ENCODE measurements at regions not wholly inside any gene's neighbourhood (a gene's known extent, or its start where the extent isn't known, plus 50 kb on each side); places are given as distances from the start of the nearest gene placed in this dataset.
"Not testable (repeated sequence)": the region's sequence is repeated elsewhere in the genome, so short reads cannot be mapped to it uniquely, and the experiment has no call there.

- DNase-seq, result no peak
- Mint-ChIP-seq H3K27me3 (no peaks in the 10 kb centered on the region), H3K4me3 (no peak overlapping the region), H3K4me1 (no peaks in the 10 kb centered on the region), H3K9me3 (ENCODE audit: insufficient read depth) (peaks cover 11% of the 10 kb centered on the region), H3K27ac (no peak overlapping the region)
- H3K4me1 ChIP-seq (ENCODE audit: control insufficient read depth in 2 of 2, insufficient read depth in 2 of 2, low read length in 2 of 2), result no peaks in the 10 kb centered on the region
- H2AFZ ChIP-seq (ENCODE audit: insufficient read depth, low read depth, low read length, poor library complexity, severe bottlenecking), result no peak overlapping the region
- no peaks in the 10 kb centered on the region for H4K20me1 ChIP-seq (ENCODE audit: control insufficient read depth, insufficient read depth, low read length, poor library complexity, severe bottlenecking)
- H3K9me3 ChIP-seq (ENCODE audit: control extremely low read depth in 1 of 3, control insufficient read depth in 2 of 3, insufficient read depth in 1 of 3, low read length in 2 of 3), result peaks cover 0 to 5% (median 2%) of the 10 kb centered on the region in 3 donors
- intact Hi-C loops (cut with micrococcal nuclease), result no loop called here
- no peak overlapping the region for H3K4me3 ChIP-seq (ENCODE audit: control extremely low read depth in 1 of 5, extremely low read depth in 1 of 5, insufficient read depth in 1 of 5, low read depth in 2 of 5, low read length in 4 of 5)
- H3K4me2 ChIP-seq (replicated peaks; ENCODE audit: low read depth, low read length, poor library complexity, severe bottlenecking), result no peak overlapping the region
- H3K36me3 ChIP-seq (replicated peaks in 1 of 2; ENCODE audit: control extremely low read depth in 1 of 2, control insufficient read depth in 1 of 2, extremely low read depth in 1 of 2, insufficient read depth in 2 of 2, low read length in 1 of 2), result no peaks in the 10 kb centered on the region
- ChIA-PET POLR2A (no interaction called here), CTCF (no interaction called here)
- H3K79me2 ChIP-seq (ENCODE audit: control insufficient read depth, insufficient read depth, low read length), result no peaks in the 10 kb centered on the region
- WGBS (ENCODE audit: insufficient coverage), result no CpG with 5 or more reads among the region's 1 CpG
- no peak overlapping the region for H3K27ac ChIP-seq (ENCODE audit: low read length in 2 of 2)
- H3K9ac ChIP-seq (ENCODE audit: low read length), result no peak overlapping the region
- no peak for TF ChIP-seq CTCF (IDR thresholded peaks at IDR 0.05)
- no peak for ATAC-seq (ENCODE audit: low read depth)
- no peaks in the 10 kb centered on the region for H3K27me3 ChIP-seq (replicated peaks in 1 of 4; ENCODE audit: control extremely low read depth in 1 of 4, control insufficient read depth in 3 of 4, insufficient read depth in 4 of 4, low read length in 3 of 4)
These were observed 441.8 kb downstream of the SLITRK1 start for GRCh38 chr13:83440465-83440864.

- H3K27me3 Mint-ChIP-seq; H3K9ac ChIP-seq (ENCODE audit: low read length); H4K20me1 ChIP-seq (ENCODE audit: control insufficient read depth, insufficient read depth, low read length, poor library complexity, severe bottlenecking); H3K36me3 ChIP-seq (replicated peaks in 1 of 2; ENCODE audit: control extremely low read depth in 1 of 2, control insufficient read depth in 1 of 2, extremely low read depth in 1 of 2, insufficient read depth in 2 of 2, low read length in 1 of 2); H3K9me3 ChIP-seq (ENCODE audit: control extremely low read depth in 1 of 3, control insufficient read depth in 2 of 3, insufficient read depth in 1 of 3, low read length in 2 of 3); H3K27me3 ChIP-seq (replicated peaks in 1 of 4; ENCODE audit: control extremely low read depth in 1 of 4, control insufficient read depth in 3 of 4, insufficient read depth in 4 of 4, low read length in 3 of 4); H3K4me3 Mint-ChIP-seq; ATAC-seq (ENCODE audit: low read depth); CTCF ChIA-PET; DNase-seq; H3K4me2 ChIP-seq (replicated peaks; ENCODE audit: low read depth, low read length, poor library complexity, severe bottlenecking); H3K27ac ChIP-seq (ENCODE audit: low read length in 2 of 2); intact Hi-C loops (cut with micrococcal nuclease); H3K27ac Mint-ChIP-seq; H3K4me3 ChIP-seq (ENCODE audit: control extremely low read depth in 1 of 5, extremely low read depth in 1 of 5, insufficient read depth in 1 of 5, low read depth in 2 of 5, low read length in 4 of 5); H3K4me1 Mint-ChIP-seq; POLR2A ChIA-PET; H3K4me1 ChIP-seq (ENCODE audit: control insufficient read depth in 2 of 2, insufficient read depth in 2 of 2, low read length in 2 of 2); H3K79me2 ChIP-seq (ENCODE audit: control insufficient read depth, insufficient read depth, low read length); H2AFZ ChIP-seq (ENCODE audit: insufficient read depth, low read depth, low read length, poor library complexity, severe bottlenecking): not testable (repeated sequence)
- 92% methylated on average over 11 of the region's 12 CpGs for WGBS (ENCODE audit: insufficient coverage)
- peaks cover 13% of the 10 kb centered on the region for H3K9me3 Mint-ChIP-seq (ENCODE audit: insufficient read depth)
These were observed 442.8 kb downstream of the SLITRK1 start for GRCh38 chr13:83439464-83439863.
